ENCODE measurements at regions not wholly inside any gene's neighbourhood (a gene's known extent, or its start where the extent isn't known, plus 50 kb on each side); places are given as distances from the start of the nearest gene placed in this dataset.

- no peak for TF ChIP-seq CTCF (IDR thresholded peaks at IDR 0.05; ENCODE audit: low read depth, low read length, poor library complexity, severe bottlenecking)
- TF ChIP-seq EZH2phosphoT487 (IDR thresholded peaks at IDR 0.05; ENCODE audit: borderline replicate concordance, low read length) = no peak
Observed at GRCh38 chr21:32908534-32908933, 117.2 kb upstream of the OLIG2 start.

Data from DOHH2 (cell line).